ENCODE measurements at regions not wholly inside any gene's neighbourhood (a gene's known extent, or its start where the extent isn't known, plus 50 kb on each side); places are given as distances from the start of the nearest gene placed in this dataset.

GRCh38 chr1:201694608-201695335 lies 134.2 kb upstream of the IPO9 start:
- H3K4me3 Mint-ChIP-seq: no peak overlapping the region
- no peak overlapping the region for H3K27ac Mint-ChIP-seq
- H3K27me3 Mint-ChIP-seq (ENCODE audit: low read depth in 3 of 3): peaks cover 0 to 3% (median 2%) of the 10 kb centered on the region in 3 donors
- no peaks in the 10 kb centered on the region for H3K9me3 Mint-ChIP-seq
- H3K4me1 Mint-ChIP-seq: no peaks in the 10 kb centered on the region
- H3K36me3 Mint-ChIP-seq: no peaks in the 10 kb centered on the region
- DNase-seq: no peak

DNA sequence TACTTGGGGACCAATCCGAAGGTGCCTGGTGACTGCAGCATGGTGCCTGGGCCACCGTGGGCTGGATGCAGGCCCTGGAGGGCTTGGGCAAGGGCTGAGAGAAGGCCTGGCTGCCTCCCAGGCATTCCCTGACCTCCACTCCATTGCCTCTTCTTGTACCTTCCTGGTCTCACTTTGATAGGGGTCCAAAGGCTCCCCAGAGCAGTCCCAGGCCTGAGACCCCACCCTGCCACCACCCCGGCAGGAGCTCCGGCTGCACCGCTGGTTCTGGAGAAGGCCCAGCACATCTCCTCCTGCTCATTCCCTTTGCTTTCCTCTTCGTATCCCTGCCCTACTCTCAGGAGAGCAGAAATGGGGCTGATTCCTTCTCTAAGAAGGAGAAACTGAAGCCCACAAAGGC lies 133.3 kb upstream of the IPO9 start:
- Mint-ChIP-seq H3K27me3 (ENCODE audit: low read depth in 3 of 3) (peaks cover 0 to 3% (median 2%) of the 10 kb centered on the region in 3 donors), H3K36me3 (no peaks in the 10 kb centered on the region), H3K4me1 (no peaks in the 10 kb centered on the region), H3K27ac (no peak overlapping the region), H3K9me3 (no peaks in the 10 kb centered on the region), H3K4me3 (no peak overlapping the region)
- no peak for DNase-seq

- Mint-ChIP-seq H3K27ac (no peak overlapping the region), H3K4me1 (no peaks in the 10 kb centered on the region), H3K27me3 (ENCODE audit: low read depth in 3 of 3) (peaks cover 0 to 3% (median 2%) of the 10 kb centered on the region in 3 donors), H3K9me3 (no peaks in the 10 kb centered on the region), H3K4me3 (no peak overlapping the region), H3K36me3 (no peaks in the 10 kb centered on the region)
- DNase-seq: no peak
These were observed 132.7 kb upstream of the IPO9 start for GRCh38 chr1:201696217-201696761.

- no peak overlapping the region for H3K27ac Mint-ChIP-seq
- no peaks in the 10 kb centered on the region for H3K36me3 Mint-ChIP-seq
- no peaks in the 10 kb centered on the region for H3K4me1 Mint-ChIP-seq
- no peaks in the 10 kb centered on the region for H3K9me3 Mint-ChIP-seq
- DNase-seq: no peak
- H3K4me3 Mint-ChIP-seq: no peak overlapping the region
- H3K27me3 Mint-ChIP-seq (ENCODE audit: low read depth in 3 of 3): peaks cover 0 to 3% (median 2%) of the 10 kb centered on the region in 3 donors
These were observed 131.8 kb upstream of the IPO9 start for GRCh38 chr1:201697174-201697573.

- H3K27ac Mint-ChIP-seq: no peak overlapping the region
- no peak for DNase-seq
- no peaks in the 10 kb centered on the region for H3K36me3 Mint-ChIP-seq
- peaks cover 0 to 2% (median 1%) of the 10 kb centered on the region in 3 donors for H3K27me3 Mint-ChIP-seq (ENCODE audit: low read depth in 3 of 3)
- H3K9me3 Mint-ChIP-seq: peaks cover 0 to 1% (median 0%) of the 10 kb centered on the region in 6 donors
- H3K4me3 Mint-ChIP-seq: no peak overlapping the region
- no peaks in the 10 kb centered on the region for H3K4me1 Mint-ChIP-seq
These were observed 127.1 kb upstream of the IPO9 start for GRCh38 chr1:201701831-201702230.

- no peaks in the 10 kb centered on the region for H3K36me3 Mint-ChIP-seq
- peaks cover 0 to 2% (median 1%) of the 10 kb centered on the region in 3 donors for H3K27me3 Mint-ChIP-seq (ENCODE audit: low read depth in 3 of 3)
- H3K9me3 Mint-ChIP-seq: peaks cover 0 to 1% (median 0%) of the 10 kb centered on the region in 6 donors
- no peaks in the 10 kb centered on the region for H3K4me1 Mint-ChIP-seq
- H3K4me3 Mint-ChIP-seq: no peak overlapping the region
- no peak for DNase-seq
- H3K27ac Mint-ChIP-seq: no peak overlapping the region
These were observed 126.0 kb upstream of the IPO9 start for GRCh38 chr1:201702936-201703335.

GRCh38 chr1:201703621-201704438 lies 125.1 kb upstream of the IPO9 start:
- peaks cover 0 to 1% (median 0%) of the 10 kb centered on the region in 6 donors for H3K9me3 Mint-ChIP-seq
- peaks cover 0 to 5% (median 3%) of the 10 kb centered on the region in 3 donors for H3K27me3 Mint-ChIP-seq (ENCODE audit: low read depth in 3 of 3)
- no peak overlapping the region for H3K4me3 Mint-ChIP-seq
- H3K4me1 Mint-ChIP-seq: no peaks in the 10 kb centered on the region
- peak; percentile 15 to 37 (median 30) for DNase-seq
- no peak overlapping the region for H3K27ac Mint-ChIP-seq
- H3K36me3 Mint-ChIP-seq: no peaks in the 10 kb centered on the region

- Mint-ChIP-seq H3K27me3 (ENCODE audit: low read depth in 3 of 3) (peaks cover 0 to 5% (median 3%) of the 10 kb centered on the region in 3 donors), H3K9me3 (peaks cover 0 to 1% (median 0%) of the 10 kb centered on the region in 6 donors), H3K36me3 (no peaks in the 10 kb centered on the region), H3K27ac (no peak overlapping the region), H3K4me3 (no peak overlapping the region), H3K4me1 (no peaks in the 10 kb centered on the region)
- no peak for DNase-seq
These were observed 124.5 kb upstream of the IPO9 start for GRCh38 chr1:201704439-201704792.

GRCh38 chr1:201705389-201705788 lies 123.6 kb upstream of the IPO9 start:
- no peaks in the 10 kb centered on the region for H3K36me3 Mint-ChIP-seq
- no peak overlapping the region for H3K4me3 Mint-ChIP-seq
- H3K4me1 Mint-ChIP-seq: no peaks in the 10 kb centered on the region
- H3K27me3 Mint-ChIP-seq (ENCODE audit: low read depth in 3 of 3): peaks cover 0 to 5% (median 3%) of the 10 kb centered on the region in 3 donors
- no peak overlapping the region for H3K27ac Mint-ChIP-seq
- H3K9me3 Mint-ChIP-seq: peaks cover 0 to 1% (median 0%) of the 10 kb centered on the region in 6 donors
- DNase-seq: no peak

DNA sequence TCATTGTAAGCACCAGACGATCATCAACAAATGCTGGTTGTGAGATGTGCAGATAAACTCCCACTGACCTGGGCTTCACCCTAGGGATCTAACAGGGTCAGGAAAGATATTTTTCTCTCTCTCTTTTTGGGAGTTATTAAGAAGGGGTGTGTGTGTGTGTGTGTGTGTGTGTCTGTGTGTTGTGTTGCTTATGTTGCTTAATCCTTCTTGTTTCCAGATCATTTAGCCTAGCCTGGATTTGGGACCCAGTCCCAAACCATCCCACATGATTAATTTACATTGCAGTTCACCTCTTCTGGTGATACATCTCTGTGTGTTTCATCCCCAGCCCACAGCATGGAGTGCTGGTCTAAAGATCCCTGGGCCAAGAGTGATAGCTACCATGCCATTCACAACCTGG lies 122.8 kb upstream of the IPO9 start:
- DNase-seq: no peak
- Mint-ChIP-seq H3K4me3 (no peak overlapping the region), H3K9me3 (peaks cover 0 to 1% (median 0%) of the 10 kb centered on the region in 6 donors), H3K27ac (no peak overlapping the region), H3K36me3 (no peaks in the 10 kb centered on the region), H3K4me1 (no peaks in the 10 kb centered on the region), H3K27me3 (ENCODE audit: low read depth in 3 of 3) (peaks cover 0 to 5% (median 3%) of the 10 kb centered on the region in 3 donors)

- Mint-ChIP-seq H3K4me3 (no peak overlapping the region), H3K27ac (no peak overlapping the region), H3K4me1 (no peaks in the 10 kb centered on the region), H3K9me3 (peaks cover 0 to 1% (median 0%) of the 10 kb centered on the region in 6 donors), H3K27me3 (ENCODE audit: low read depth in 3 of 3) (peaks cover 0 to 5% (median 3%) of the 10 kb centered on the region in 3 donors), H3K36me3 (no peaks in the 10 kb centered on the region)
- DNase-seq: no peak
These were observed 121.9 kb upstream of the IPO9 start for GRCh38 chr1:201707027-201707426.

- H3K36me3 Mint-ChIP-seq: no peaks in the 10 kb centered on the region
- no peak for DNase-seq
- H3K4me1 Mint-ChIP-seq: no peaks in the 10 kb centered on the region
- H3K4me3 Mint-ChIP-seq: no peak overlapping the region
- H3K27ac Mint-ChIP-seq: no peak overlapping the region
- H3K9me3 Mint-ChIP-seq: no peaks in the 10 kb centered on the region
- H3K27me3 Mint-ChIP-seq (ENCODE audit: low read depth in 3 of 3): peaks cover 0 to 5% (median 3%) of the 10 kb centered on the region in 3 donors
These were observed 121.3 kb upstream of the IPO9 start for GRCh38 chr1:201707656-201708055.

DNA sequence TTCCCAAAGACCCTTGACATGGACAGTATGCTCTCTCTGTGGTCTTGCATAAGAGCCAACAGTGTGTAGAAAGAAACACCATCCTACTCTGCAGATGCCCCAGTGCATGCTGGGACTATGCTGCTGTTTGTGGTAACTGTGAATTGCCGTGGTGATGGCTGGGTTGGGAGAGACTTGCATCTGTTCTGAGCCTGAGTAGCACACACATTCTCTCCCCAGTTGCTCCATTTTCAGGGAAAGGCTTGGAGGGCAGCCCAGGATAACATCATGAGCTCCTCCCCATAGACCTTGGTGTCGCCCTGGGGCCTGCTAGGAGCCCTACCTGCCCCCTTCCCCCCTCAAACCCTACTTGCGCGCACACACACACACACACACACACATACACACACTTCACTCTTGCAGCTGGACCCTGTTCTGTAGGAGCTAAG lies 120.9 kb upstream of the IPO9 start:
- H3K36me3 Mint-ChIP-seq: no peaks in the 10 kb centered on the region
- DNase-seq: no peak
- H3K4me3 Mint-ChIP-seq: no peak overlapping the region
- H3K27ac Mint-ChIP-seq: no peak overlapping the region
- no peaks in the 10 kb centered on the region for H3K4me1 Mint-ChIP-seq
- H3K9me3 Mint-ChIP-seq: no peaks in the 10 kb centered on the region
- H3K27me3 Mint-ChIP-seq (ENCODE audit: low read depth in 3 of 3): peaks cover 0 to 5% (median 3%) of the 10 kb centered on the region in 3 donors

DNA sequence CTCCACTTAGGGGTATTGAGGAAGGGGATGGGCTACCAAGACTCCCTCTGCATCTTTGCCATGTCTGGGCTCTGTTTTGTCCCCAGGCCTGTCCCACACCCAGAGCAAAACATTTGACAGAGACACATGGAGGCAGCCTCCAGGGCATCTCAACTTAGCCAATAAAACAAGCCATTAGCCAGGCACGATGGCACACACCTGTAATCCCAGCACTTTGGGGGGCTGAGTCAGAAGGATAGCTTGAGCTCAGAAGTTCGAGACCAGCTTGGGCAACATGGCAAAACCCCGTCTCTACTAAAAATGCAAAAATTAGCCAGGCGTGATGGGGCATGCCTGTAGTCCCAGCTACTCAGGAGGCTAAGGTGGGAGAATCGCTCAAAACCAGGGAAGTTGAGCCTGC lies 120.3 kb upstream of the IPO9 start:
- H3K36me3 Mint-ChIP-seq: no peaks in the 10 kb centered on the region
- H3K4me1 Mint-ChIP-seq: no peaks in the 10 kb centered on the region
- DNase-seq: no peak
- peaks cover 0 to 5% (median 3%) of the 10 kb centered on the region in 3 donors for H3K27me3 Mint-ChIP-seq (ENCODE audit: low read depth in 3 of 3)
- no peak overlapping the region for H3K27ac Mint-ChIP-seq
- no peaks in the 10 kb centered on the region for H3K9me3 Mint-ChIP-seq
- H3K4me3 Mint-ChIP-seq: no peak overlapping the region
